Stimulated activated CD8-positive, alpha-beta memory T cell treated with anti-CD3 and anti-CD28 coated beads, Interleukin-4, amount 100 ng/mL, for 4 hours (primary cell): ENCODE measurements at regions not wholly inside any gene's neighbourhood (a gene's known extent, or its start where the extent isn't known, plus 50 kb on each side); places are given as distances from the start of the nearest gene placed in this dataset.
"Not testable (repeated sequence)": the region's sequence is repeated elsewhere in the genome, so short reads cannot be mapped to it uniquely, and the experiment has no call there.

Experiments used
- DNase-seq, 2 donors: peaks; one replicate each; pipeline ENCODE4 v3.0.0-alpha.2; 2020; ENCODE audit warnings: low read depth in 2 of 2, low spot score in 1 of 2

- no peak for DNase-seq
Measured at GRCh38 chr4:138632856-138633579, 382.6 kb upstream of the NOCT start.

- DNase-seq = no peak
Measured at GRCh38 chr4:138630666-138631065, 384.9 kb upstream of the NOCT start.

GRCh38 chr4:138629669-138630068, 385.9 kb upstream of the NOCT start:
- no peak for DNase-seq

- DNase-seq = no peak
Measured at GRCh38 chr4:138627096-138627495, 384.9 kb upstream of the SLC7A11 start.

DNA sequence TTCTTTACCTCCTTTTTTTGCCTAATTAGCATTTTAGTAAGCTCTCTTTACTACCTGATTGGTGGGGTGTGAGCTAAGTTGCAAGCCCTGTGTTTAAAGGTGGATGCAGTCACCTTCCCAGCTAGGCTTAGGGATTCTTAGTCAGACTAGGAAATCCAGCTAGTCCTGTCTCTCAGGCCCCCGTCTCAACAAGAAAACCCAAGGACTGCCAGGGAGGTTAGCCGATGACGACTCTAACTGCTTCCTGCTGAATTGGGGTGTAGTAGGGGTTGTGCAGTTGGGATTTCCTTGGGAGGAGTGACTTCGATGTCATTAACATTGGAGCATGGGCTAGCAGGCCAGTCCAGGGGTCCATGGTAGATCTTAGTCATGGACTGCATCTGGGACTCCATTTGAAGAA, 380.2 kb upstream of the SLC7A11 start:
- not testable (repeated sequence) for DNase-seq

DNA sequence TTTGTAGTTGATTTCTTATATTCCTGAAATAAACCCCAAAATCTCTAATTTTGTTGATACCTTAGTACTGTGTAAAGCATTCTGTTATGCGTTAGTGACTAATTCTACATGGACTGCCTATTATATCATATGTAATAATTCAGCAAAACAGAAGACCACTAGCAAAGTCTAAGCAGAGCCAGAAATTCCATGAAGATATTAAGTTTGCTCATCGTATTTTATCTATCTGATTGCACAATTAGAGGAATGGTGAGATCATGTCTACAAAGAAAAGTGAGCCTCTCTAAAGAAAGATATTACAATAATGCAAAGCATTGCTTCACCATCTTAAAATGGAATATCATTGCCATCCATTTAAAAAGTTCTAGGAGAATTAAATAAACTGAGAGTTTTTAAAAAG, 374.6 kb upstream of the SLC7A11 start:
- DNase-seq = no peak

DNA sequence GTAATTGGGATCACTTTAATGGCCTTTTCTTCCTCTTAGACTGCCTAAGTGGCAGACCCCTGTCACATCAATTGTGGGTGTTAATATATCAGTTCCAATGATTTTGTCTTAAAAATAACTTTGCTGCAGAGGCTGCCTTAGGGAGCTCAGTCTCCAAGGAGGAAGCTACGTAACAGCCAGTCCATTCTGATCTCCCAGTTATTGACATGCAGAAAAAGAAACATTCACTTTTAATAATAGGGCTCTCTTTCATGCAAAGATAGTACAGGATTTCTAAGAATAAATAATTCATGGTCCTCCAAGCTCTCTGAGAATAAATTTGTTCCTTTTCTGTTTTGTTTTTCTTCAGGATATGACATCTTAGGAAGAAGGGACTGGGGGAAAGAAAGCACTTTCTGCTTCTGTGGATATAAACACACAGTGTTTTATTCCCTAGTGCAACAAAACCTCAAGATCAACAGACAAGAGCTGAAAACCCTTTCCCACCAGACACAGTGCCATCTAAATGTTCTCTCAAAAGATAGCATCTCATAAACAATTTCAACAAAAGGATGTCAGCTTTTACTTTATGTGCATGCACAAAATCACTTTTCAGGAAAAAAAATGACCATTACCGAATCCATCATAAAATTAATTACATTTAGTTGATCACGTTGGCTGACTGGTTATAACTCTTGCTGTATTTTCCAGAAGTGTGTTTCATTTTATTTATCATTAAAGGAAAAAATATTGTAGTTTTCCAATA, 372.4 kb upstream of the SLC7A11 start:
- no peak for DNase-seq

GRCh38 chr4:138612428-138612827, 370.3 kb upstream of the SLC7A11 start:
- DNase-seq = no peak

DNA sequence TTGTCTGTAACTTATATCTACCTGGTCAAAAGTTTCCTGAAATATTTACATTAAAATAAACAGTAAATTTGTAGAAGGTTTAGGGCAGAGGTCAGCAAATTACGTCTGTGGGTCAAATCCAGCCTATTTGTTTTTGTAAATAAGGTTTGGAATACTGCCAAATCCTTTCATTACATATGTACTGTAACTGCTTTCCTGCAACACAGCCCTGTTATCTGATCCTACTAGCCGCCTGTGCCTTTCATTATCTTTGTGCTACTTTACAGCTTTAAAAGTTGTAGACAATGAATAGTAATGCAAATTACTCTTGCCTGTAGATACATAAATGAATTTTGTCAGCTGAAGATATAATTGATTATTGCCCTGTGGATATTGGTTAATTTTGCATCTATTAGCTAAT, 369.6 kb upstream of the SLC7A11 start:
- DNase-seq = no peak

DNA sequence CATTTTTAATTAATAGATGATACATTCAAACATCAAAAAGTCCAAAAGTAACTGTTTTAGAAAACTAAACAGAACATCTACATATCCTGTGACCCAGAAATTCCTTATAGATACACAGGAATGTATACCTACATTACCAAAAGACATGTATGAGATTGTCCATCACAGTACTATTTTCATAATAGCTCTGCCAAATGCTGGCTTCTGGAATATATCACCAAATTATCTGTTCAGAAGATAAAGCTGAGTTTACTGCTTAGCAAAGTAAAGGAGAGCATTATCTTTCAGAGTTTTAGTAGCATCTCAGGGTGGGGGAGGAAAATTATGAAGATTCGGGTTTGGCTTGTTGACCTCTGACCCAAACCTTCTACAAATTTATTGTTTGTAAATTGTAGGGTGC, 368.9 kb upstream of the SLC7A11 start:
- DNase-seq = no peak

DNA sequence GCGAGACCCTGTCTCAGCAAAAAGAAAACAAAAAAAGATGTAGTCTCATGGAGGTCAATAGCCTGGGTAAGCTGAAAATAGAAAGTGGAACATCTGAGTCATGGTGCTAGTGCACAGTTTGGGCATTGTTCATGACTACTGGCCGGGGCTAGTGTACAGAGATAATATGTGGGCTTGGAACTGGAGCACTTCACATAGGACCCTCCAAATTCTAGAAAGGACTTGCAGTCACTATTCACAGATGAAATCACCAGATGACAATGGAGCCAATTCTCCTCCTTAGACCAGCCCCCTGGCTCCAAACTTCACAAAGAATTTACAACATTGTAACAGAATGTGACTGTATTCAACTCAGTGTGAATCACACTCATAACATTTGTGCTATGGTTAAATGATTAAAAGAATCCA, 367.8 kb upstream of the SLC7A11 start:
- no peak for DNase-seq

- no peak for DNase-seq
Measured at GRCh38 chr4:138604556-138604955, 362.4 kb upstream of the SLC7A11 start.

DNA sequence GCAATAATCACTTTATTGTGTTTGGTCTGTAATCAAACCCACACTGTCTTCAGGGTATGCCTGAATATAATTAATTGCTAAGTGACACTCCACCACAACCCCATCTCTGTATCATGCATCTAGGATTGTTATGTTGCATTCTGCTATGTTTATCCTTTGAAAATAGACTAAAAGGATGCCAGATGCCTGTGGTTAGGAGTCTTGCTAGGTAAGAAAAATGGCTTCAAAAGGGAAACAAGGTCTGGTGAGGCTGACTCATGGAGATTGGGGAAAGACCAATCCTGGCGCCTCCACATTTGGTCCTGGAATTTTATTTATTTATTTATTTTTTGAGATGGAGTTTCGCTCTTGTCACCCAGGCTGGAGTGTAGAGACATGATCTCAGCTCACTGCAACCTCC, 360.5 kb upstream of the SLC7A11 start:
- no peak for DNase-seq

DNA sequence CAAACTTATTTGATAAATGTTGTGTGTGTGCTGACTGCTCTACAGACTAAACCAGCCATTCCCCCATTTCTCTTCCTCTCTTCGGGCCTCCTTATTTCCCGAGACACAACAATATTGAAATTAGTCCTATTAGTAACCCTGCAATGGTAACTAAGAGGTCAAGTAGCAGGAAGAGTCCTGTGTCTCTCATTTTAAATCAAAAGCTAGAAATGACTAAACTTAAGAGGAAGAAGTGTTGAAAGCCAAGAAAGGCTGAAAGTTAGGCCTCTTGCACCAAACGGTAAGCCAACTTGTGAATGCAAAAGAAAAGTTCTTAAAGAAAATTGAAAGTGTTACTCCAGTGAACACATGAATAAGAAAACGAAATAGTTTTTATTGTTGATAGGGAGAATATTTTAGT, 357.8 kb upstream of the SLC7A11 start:
- no peak for DNase-seq

- DNase-seq = no peak
Measured at GRCh38 chr4:138598226-138598625, 356.1 kb upstream of the SLC7A11 start.

DNA sequence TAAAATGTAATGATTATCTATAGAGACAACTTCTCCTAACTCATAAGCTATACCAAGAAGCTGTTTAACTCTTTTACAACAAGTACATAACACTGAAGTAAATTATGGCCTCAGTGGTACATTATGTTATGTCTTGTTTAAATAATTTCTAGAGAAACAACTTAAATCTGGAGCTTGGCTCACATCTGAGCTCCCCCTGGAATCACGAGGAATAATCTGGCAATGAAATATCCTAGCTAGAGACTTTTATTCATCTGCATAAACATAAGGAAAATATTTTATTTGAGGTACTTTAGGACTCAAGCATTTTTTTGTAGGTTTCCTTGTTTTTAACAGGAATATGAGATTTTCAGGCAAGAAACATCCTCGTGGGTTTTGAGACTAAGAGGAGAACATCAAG, 354.7 kb upstream of the SLC7A11 start:
- DNase-seq = no peak

DNA sequence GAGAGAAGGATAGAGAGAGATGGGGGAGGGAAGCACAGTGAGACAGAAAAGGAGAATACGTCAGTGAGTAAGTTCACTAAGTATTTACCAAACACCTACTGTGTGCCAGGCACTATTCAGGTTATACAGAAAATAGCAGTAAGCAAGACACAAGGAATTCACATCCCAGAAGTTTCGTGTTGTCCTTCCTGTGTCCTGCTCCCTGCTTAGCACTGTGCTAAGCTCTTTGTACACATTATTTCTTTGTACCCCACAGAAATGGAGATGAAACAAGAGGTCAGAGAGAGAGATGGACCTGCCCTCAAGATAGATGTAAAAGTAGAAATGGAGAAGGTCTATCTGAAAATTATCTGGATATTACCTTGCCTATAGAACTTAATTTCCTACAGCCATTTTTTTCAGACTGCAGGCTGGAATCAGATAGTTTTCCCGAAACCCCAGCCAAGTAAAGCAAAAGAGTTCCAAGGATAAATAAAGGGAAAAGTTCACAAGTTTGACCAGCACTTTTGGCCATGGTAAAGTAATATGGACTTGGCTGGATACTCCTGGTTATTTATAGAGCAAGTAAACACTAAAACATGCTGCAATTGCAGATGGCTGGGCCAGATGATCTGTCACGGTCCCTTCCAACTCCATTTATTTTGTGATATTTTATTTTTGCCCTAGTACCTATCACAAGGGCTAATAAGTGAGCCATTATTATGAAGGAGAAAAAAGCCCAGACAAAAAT, 353.7 kb upstream of the SLC7A11 start:
- no peak for DNase-seq

- DNase-seq = no peak
Measured at GRCh38 chr4:138595171-138595570, 353.0 kb upstream of the SLC7A11 start.

DNA sequence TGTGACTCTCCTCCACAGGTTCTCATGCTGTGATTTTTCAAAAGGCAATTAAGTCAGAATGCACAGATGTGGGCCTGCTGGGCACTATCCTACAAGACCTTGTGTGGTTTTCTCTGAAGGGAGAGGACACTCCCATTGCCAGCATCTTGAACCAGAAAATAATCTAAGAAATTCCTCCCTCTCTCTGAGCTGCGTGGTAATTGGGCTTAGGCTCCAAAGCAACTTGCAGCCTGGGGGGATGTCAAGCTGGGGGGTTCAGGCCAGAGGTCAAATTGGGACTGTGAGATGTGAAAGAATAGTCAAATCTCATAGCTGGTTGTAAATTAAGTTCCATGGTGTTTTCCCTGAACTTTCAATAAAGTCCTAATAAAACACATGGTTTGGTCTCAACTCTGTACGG, 350.6 kb upstream of the SLC7A11 start:
- no peak for DNase-seq

DNA sequence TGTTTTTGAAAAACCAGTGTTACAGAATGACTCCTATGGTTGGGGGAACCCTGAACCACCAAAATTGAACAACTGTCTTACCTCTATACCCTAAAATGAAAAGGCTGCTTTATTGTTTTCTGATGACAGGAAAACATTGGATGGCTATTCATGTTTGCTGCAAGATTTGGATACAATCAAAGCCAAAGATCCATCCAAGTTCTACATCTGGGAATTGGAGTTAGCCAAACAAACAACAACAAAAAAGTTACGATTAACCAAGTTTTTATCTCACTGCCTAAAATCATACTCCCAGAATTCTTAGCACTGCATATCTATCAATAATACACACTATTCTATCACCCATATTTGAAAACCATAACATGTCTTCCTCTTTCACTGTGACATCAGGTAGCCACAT, 349.7 kb upstream of the SLC7A11 start:
- DNase-seq = no peak

DNA sequence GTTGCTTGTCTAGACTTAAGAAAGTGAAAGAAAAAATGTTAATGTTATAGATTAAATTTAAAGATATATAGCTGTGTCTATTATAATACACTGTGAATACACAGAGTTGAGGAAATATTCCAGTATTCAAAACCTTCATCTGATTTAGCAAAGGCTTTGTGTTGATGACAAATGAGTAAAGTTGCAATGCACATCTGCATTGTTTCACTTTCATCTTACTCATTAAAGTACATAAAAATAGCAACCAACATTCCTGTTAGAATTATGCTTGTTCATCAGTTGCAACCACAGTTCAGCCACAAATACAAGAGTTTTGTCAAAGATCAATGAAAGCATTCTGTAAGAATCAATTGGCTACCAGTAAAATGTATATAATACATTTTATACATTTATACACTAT, 346.4 kb upstream of the SLC7A11 start:
- DNase-seq = no peak

GRCh38 chr4:138579146-138579545, 337.0 kb upstream of the SLC7A11 start:
- no peak for DNase-seq
